DND-41 (cell line): ENCODE measurements at regions not wholly inside any gene's neighbourhood (a gene's known extent, or its start where the extent isn't known, plus 50 kb on each side); places are given as distances from the start of the nearest gene placed in this dataset.

Experiments
- CTCF ChIP-seq: IDR thresholded peaks from 2 replicates; pipeline ENCODE4 v1.5.1; 2012; ENCODE audit warnings: borderline replicate concordance, low read length, moderate library complexity, mild to moderate bottlenecking; ENCODE audit not compliant: poor library complexity, severe bottlenecking; ENCODE audit errors: extremely low read depth
- EZH2 ChIP-seq: IDR thresholded peaks from 3 replicates; pipeline ENCODE4 v1.6.1; 2012; ENCODE audit warnings: borderline replicate concordance, low read depth, mild to moderate bottlenecking, moderate library complexity, low read length, inconsistent platforms; ENCODE audit not compliant: severe bottlenecking

GRCh38 chr15:98403169-98403568 is 245.2 kb upstream of the IGF1R start:
- TF ChIP-seq CTCF (no peak), EZH2 (no peak)
